ENCODE measurements at regions not wholly inside any gene's neighbourhood (a gene's known extent, or its start where the extent isn't known, plus 50 kb on each side); places are given as distances from the start of the nearest gene placed in this dataset.

DNA sequence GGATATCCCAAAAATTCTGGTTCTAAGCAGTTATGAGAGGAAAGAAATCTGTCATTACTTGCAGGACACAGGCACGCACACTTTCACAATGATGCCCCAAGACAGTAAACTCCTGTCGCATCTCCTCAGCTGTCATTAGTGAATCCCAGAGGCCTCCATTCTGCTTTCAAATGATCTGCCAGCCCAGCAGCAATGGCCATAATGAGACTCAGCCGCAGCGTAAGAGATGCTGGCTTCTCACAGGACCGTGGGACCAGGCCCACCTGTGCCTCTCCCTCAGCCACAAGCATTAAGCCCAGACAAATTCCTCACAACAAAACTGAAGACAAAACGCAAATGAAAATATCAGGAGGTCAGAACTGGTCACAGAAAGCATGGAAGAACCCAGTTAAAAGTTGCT is 98.0 kb upstream of the VLDLR start:
- Histone ChIP-seq H4K5ac (ENCODE audit: low read depth, low read length) (no peak overlapping the region), H4K8ac (ENCODE audit: low read depth in 2 of 2, low read length in 2 of 2) (no peak overlapping the region), H2AK5ac (ENCODE audit: low read depth, low read length) (no peak overlapping the region), H2BK5ac (ENCODE audit: low read depth, low read length, poor library complexity, severe bottlenecking) (no peak overlapping the region), H2BK15ac (ENCODE audit: low read depth, low read length) (no peak overlapping the region), H3K4ac (ENCODE audit: low read depth, low read length) (no peak overlapping the region), H3K27ac (ENCODE audit: insufficient read depth, low read length) (no peak overlapping the region), H4K20me1 (ENCODE audit: insufficient read depth, low read length) (no peaks in the 10 kb centered on the region), H3K18ac (ENCODE audit: low read depth, low read length) (no peak overlapping the region), H2BK120ac (ENCODE audit: low read depth, low read length) (no peak overlapping the region), H3K4me1 (ENCODE audit: control insufficient read depth, insufficient read depth, low read length) (no peaks in the 10 kb centered on the region), H3K36me3 (ENCODE audit: control insufficient read depth, insufficient read depth, low read length) (peaks cover 2% of the 10 kb centered on the region; the same call in 1 of the 2 replicates), H3K79me1 (ENCODE audit: low read depth in 1 of 2, low read length in 2 of 2) (no peaks in the 10 kb centered on the region), H3K9me3 (ENCODE audit: control insufficient read depth, insufficient read depth, low read length) (no peaks in the 10 kb centered on the region), H3K14ac (replicated peaks; ENCODE audit: low read depth, low read length) (no peak overlapping the region), H3K4me2 (ENCODE audit: low read depth, low read length) (no peak overlapping the region), H2AFZ (replicated peaks; ENCODE audit: low read length, poor library complexity) (no peak overlapping the region), H3K9me1 (ENCODE audit: insufficient read depth, low read length) (no peaks in the 10 kb centered on the region), H3K9ac (ENCODE audit: low read depth, low read length) (no peak overlapping the region), H3K27me3 (ENCODE audit: control insufficient read depth, insufficient read depth, low read length) (no peaks in the 10 kb centered on the region), H2AK9ac (replicated peaks; ENCODE audit: low read depth, low read length, poor library complexity) (no peak overlapping the region), H3K56ac (ENCODE audit: extremely low read depth, insufficient read depth, low read length) (no peak overlapping the region), H2BK20ac (ENCODE audit: low read depth, low read length) (no peak overlapping the region), H3K4me3 (ENCODE audit: insufficient read depth, low read depth, low read length) (no peak overlapping the region), H3K23ac (ENCODE audit: low read depth, low read length) (no peak overlapping the region), H4K91ac (ENCODE audit: insufficient read depth, low read depth, low read length) (no peak overlapping the region)
- no peak for TF ChIP-seq BHLHE40 (IDR thresholded peaks at IDR 0.05; ENCODE audit: low read depth, low read length)
- no peak for TF ChIP-seq CEBPB (IDR thresholded peaks at IDR 0.05; ENCODE audit: low read depth, low read length)
- no peak for TF ChIP-seq POLR2A (IDR thresholded peaks at IDR 0.05; ENCODE audit: low read depth, low read length)
- TF ChIP-seq MXI1 (IDR thresholded peaks at IDR 0.05; ENCODE audit: borderline replicate concordance, low read depth, low read length) = no peak
- TF ChIP-seq CHD1 (IDR thresholded peaks at IDR 0.05; ENCODE audit: low read depth, low read length) = no peak
- TF ChIP-seq MAFK (IDR thresholded peaks at IDR 0.05; ENCODE audit: low read depth, low read length) = no peak
- no peak for TF ChIP-seq NFE2L2 (IDR thresholded peaks at IDR 0.05; ENCODE audit: low read depth, low read length)
- TF ChIP-seq, protein P1, sequence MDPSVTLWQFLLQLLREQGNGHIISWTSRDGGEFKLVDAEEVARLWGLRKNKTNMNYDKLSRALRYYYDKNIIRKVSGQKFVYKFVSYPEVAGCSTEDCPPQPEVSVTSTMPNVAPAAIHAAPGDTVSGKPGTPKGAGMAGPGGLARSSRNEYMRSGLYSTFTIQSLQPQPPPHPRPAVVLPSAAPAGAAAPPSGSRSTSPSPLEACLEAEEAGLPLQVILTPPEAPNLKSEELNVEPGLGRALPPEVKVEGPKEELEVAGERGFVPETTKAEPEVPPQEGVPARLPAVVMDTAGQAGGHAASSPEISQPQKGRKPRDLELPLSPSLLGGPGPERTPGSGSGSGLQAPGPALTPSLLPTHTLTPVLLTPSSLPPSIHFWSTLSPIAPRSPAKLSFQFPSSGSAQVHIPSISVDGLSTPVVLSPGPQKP (IDR thresholded peaks at IDR 0.05; ENCODE audit: borderline replicate concordance, low read depth, low read length) = no peak
- no peak for TF ChIP-seq RAD21 (IDR thresholded peaks at IDR 0.05; ENCODE audit: low read length)
- TF ChIP-seq, protein P2, sequence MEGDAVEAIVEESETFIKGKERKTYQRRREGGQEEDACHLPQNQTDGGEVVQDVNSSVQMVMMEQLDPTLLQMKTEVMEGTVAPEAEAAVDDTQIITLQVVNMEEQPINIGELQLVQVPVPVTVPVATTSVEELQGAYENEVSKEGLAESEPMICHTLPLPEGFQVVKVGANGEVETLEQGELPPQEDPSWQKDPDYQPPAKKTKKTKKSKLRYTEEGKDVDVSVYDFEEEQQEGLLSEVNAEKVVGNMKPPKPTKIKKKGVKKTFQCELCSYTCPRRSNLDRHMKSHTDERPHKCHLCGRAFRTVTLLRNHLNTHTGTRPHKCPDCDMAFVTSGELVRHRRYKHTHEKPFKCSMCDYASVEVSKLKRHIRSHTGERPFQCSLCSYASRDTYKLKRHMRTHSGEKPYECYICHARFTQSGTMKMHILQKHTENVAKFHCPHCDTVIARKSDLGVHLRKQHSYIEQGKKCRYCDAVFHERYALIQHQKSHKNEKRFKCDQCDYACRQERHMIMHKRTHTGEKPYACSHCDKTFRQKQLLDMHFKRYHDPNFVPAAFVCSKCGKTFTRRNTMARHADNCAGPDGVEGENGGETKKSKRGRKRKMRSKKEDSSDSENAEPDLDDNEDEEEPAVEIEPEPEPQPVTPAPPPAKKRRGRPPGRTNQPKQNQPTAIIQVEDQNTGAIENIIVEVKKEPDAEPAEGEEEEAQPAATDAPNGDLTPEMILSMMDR (conservative IDR thresholded peaks at IDR 0.05; ENCODE audit: low read depth, low read length) = no peak
- no peak for TF ChIP-seq RFX5 (IDR thresholded peaks at IDR 0.05; ENCODE audit: low read depth, low read length)
- TF ChIP-seq FOS (IDR thresholded peaks at IDR 0.05; ENCODE audit: low read depth, low read length) = no peak
- TF ChIP-seq, protein P3, sequence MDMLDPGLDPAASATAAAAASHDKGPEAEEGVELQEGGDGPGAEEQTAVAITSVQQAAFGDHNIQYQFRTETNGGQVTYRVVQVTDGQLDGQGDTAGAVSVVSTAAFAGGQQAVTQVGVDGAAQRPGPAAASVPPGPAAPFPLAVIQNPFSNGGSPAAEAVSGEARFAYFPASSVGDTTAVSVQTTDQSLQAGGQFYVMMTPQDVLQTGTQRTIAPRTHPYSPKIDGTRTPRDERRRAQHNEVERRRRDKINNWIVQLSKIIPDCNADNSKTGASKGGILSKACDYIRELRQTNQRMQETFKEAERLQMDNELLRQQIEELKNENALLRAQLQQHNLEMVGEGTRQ (IDR thresholded peaks at IDR 0.05; ENCODE audit: low read depth, low read length) = no peak
- no peak for TF ChIP-seq SMC3 (IDR thresholded peaks at IDR 0.05; ENCODE audit: low read depth, low read length)
- no peak for TF ChIP-seq RCOR1 (IDR thresholded peaks at IDR 0.05; ENCODE audit: insufficient replicate concordance, low read length)
- TF ChIP-seq MAZ (IDR thresholded peaks at IDR 0.05; ENCODE audit: borderline replicate concordance, low read depth, low read length) = no peak
- no peak for ATAC-seq (ENCODE audit: low read depth)
- intact Hi-C loops (cut with micrococcal nuclease) (no loop called here), in situ Hi-C loops (cut with MboI; ENCODE audit: low sequenced_read_pairs) (no loop called here), dilution Hi-C loops (cut with HindIII; ENCODE audit: low sequenced_read_pairs, unreplicated experiment) (no loop called here)
- 60% methylated on average over 1 of the region's 6 CpGs; no CpG with 5 or more reads in 1 of the 2 experiments for WGBS, 2 experiments (ENCODE audit: extremely low coverage in 2 of 2, insufficient read length in 1 of 2)
- DNase-seq = no peak
- BruUV-seq (replicated peaks) = no TSS peak
- ChIA-PET POLR2A (ENCODE audit: unreplicated experiment) (no interaction called here), CTCF (no interaction called here)

All from IMR-90 (cell line).